ENCODE measurements at regions not wholly inside any gene's neighbourhood (a gene's known extent, or its start where the extent isn't known, plus 50 kb on each side); places are given as distances from the start of the nearest gene placed in this dataset.

DNA sequence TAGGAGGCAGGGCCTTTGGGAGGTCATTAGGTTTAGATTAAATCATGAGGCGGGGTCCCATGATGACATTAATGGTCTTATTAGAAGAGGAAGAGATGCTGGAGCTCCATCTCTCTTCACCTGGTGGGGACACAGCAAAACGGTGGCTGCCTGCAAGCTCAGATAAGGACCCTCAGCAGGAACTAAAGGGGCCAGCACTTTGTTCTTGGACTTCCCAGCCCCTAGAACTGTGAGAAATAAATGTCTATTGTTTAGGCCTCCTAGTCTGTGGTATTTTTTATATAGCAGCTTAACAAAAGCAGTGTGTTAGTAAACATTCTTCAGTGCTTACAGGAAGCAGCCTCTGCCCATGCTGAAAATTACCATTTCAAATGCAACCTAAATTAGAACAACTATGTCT, 157.6 kb downstream of the FOXA2 start (continued):
- TF ChIP-seq, protein P1, sequence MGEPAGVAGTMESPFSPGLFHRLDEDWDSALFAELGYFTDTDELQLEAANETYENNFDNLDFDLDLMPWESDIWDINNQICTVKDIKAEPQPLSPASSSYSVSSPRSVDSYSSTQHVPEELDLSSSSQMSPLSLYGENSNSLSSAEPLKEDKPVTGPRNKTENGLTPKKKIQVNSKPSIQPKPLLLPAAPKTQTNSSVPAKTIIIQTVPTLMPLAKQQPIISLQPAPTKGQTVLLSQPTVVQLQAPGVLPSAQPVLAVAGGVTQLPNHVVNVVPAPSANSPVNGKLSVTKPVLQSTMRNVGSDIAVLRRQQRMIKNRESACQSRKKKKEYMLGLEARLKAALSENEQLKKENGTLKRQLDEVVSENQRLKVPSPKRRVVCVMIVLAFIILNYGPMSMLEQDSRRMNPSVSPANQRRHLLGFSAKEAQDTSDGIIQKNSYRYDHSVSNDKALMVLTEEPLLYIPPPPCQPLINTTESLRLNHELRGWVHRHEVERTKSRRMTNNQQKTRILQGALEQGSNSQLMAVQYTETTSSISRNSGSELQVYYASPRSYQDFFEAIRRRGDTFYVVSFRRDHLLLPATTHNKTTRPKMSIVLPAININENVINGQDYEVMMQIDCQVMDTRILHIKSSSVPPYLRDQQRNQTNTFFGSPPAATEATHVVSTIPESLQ (CRISPR knock-in tag; IDR thresholded peaks at IDR 0.05): no peak
- TF ChIP-seq GRHL2 (CRISPR knock-in tag; IDR thresholded peaks at IDR 0.05; ENCODE audit: insufficient replicate concordance, severe bottlenecking): no peak
- no peak for TF ChIP-seq KAT7 (CRISPR knock-in tag; IDR thresholded peaks at IDR 0.05; ENCODE audit: borderline replicate concordance)
- TF ChIP-seq, protein P2, sequence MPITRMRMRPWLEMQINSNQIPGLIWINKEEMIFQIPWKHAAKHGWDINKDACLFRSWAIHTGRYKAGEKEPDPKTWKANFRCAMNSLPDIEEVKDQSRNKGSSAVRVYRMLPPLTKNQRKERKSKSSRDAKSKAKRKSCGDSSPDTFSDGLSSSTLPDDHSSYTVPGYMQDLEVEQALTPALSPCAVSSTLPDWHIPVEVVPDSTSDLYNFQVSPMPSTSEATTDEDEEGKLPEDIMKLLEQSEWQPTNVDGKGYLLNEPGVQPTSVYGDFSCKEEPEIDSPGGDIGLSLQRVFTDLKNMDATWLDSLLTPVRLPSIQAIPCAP (CRISPR knock-in tag; IDR thresholded peaks at IDR 0.05): no peak
- no peak for TF ChIP-seq NFYB (CRISPR knock-in tag; conservative IDR thresholded peaks at IDR 0.05; ENCODE audit: low read depth)
- TF ChIP-seq TEAD4 (CRISPR knock-in tag; IDR thresholded peaks at IDR 0.05): no peak

DNA sequence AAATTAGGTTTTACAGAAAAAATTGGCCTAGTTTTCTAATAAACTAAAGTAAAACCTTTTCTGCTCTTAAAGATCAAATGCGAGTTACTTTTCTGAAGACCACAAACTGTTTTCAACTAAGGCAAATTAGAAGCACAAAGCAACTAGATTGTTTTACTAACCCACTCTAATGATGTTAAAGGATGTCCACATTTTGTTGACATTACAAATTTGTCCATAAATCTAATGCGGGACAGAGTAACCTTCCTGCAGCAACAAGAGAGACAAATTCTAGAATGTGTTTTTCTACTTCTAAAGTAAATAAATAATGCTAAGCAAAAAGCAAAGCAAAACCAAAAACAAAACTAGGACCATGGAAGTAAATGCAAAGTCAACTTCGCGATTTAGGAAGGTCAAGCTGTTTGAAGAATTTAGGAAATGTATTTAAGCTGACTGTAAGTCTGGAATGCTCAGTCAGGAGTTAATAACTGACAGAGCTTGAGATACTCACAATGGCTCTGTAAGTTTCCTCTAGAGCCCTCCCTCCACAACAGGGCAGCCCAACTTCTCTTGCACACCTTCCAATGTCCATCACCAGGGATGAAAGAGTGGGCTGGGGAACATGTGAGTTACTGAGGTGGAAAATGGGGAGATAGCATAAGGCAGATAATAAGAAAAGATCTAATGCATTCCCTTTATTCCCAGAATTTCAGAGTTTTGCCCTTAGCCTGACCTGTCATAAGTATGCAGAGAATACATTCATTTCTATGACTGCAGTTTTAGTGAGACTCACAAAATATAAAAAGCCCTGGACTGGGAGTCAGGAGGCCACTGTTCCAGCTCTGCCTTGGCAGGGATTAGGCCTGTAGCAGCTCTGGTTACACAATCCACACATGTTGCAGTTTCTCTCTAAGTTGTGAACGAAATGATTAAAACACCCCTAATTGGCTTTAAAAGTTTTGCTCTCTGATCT, 158.8 kb downstream of the FOXA2 start:
- ChIA-PET POLR2A (no interaction called here), CTCF (no interaction called here)
- peaks cover 4% of the 10 kb centered on the region for H3K9me3 Mint-ChIP-seq
- H3K27me3 Mint-ChIP-seq (ENCODE audit: low read depth): peaks cover 94% of the 10 kb centered on the region
- peaks cover 16% of the 10 kb centered on the region for H3K4me1 Mint-ChIP-seq
- ATAC-seq (no peak), DNase-seq (ENCODE audit: low spot score) (no peak)
- TF ChIP-seq, protein P3, sequence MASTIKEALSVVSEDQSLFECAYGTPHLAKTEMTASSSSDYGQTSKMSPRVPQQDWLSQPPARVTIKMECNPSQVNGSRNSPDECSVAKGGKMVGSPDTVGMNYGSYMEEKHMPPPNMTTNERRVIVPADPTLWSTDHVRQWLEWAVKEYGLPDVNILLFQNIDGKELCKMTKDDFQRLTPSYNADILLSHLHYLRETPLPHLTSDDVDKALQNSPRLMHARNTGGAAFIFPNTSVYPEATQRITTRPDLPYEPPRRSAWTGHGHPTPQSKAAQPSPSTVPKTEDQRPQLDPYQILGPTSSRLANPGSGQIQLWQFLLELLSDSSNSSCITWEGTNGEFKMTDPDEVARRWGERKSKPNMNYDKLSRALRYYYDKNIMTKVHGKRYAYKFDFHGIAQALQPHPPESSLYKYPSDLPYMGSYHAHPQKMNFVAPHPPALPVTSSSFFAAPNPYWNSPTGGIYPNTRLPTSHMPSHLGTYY (CRISPR knock-in tag; IDR thresholded peaks at IDR 0.05): no peak
- TF ChIP-seq ZNF671 (CRISPR knock-in tag; IDR thresholded peaks at IDR 0.05) (no peak), MXD4 (CRISPR knock-in tag; IDR thresholded peaks at IDR 0.05; ENCODE audit: borderline replicate concordance) (no peak), NFYB (CRISPR knock-in tag; conservative IDR thresholded peaks at IDR 0.05; ENCODE audit: low read depth) (no peak), ATF1 (CRISPR knock-in tag; IDR thresholded peaks at IDR 0.05) (no peak), KAT7 (CRISPR knock-in tag; IDR thresholded peaks at IDR 0.05; ENCODE audit: borderline replicate concordance) (no peak), ZNF232 (CRISPR knock-in tag; IDR thresholded peaks at IDR 0.05) (no peak), JAZF1 (CRISPR knock-in tag; IDR thresholded peaks at IDR 0.05) (no peak), TP53 (CRISPR knock-in tag; IDR thresholded peaks at IDR 0.05) (no peak), NR2C2 (CRISPR knock-in tag; IDR thresholded peaks at IDR 0.05) (no peak), RELA (CRISPR knock-in tag; IDR thresholded peaks at IDR 0.05; ENCODE audit: borderline replicate concordance) (no peak)
- TF ChIP-seq, protein P4, sequence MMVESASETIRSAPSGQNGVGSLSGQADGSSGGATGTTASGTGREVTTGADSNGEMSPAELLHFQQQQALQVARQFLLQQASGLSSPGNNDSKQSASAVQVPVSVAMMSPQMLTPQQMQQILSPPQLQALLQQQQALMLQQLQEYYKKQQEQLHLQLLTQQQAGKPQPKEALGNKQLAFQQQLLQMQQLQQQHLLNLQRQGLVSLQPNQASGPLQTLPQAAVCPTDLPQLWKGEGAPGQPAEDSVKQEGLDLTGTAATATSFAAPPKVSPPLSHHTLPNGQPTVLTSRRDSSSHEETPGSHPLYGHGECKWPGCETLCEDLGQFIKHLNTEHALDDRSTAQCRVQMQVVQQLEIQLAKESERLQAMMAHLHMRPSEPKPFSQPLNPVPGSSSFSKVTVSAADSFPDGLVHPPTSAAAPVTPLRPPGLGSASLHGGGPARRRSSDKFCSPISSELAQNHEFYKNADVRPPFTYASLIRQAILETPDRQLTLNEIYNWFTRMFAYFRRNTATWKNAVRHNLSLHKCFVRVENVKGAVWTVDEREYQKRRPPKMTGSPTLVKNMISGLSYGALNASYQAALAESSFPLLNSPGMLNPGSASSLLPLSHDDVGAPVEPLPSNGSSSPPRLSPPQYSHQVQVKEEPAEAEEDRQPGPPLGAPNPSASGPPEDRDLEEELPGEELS (CRISPR knock-in tag; IDR thresholded peaks at IDR 0.05): no peak
- TF ChIP-seq, protein P5, sequence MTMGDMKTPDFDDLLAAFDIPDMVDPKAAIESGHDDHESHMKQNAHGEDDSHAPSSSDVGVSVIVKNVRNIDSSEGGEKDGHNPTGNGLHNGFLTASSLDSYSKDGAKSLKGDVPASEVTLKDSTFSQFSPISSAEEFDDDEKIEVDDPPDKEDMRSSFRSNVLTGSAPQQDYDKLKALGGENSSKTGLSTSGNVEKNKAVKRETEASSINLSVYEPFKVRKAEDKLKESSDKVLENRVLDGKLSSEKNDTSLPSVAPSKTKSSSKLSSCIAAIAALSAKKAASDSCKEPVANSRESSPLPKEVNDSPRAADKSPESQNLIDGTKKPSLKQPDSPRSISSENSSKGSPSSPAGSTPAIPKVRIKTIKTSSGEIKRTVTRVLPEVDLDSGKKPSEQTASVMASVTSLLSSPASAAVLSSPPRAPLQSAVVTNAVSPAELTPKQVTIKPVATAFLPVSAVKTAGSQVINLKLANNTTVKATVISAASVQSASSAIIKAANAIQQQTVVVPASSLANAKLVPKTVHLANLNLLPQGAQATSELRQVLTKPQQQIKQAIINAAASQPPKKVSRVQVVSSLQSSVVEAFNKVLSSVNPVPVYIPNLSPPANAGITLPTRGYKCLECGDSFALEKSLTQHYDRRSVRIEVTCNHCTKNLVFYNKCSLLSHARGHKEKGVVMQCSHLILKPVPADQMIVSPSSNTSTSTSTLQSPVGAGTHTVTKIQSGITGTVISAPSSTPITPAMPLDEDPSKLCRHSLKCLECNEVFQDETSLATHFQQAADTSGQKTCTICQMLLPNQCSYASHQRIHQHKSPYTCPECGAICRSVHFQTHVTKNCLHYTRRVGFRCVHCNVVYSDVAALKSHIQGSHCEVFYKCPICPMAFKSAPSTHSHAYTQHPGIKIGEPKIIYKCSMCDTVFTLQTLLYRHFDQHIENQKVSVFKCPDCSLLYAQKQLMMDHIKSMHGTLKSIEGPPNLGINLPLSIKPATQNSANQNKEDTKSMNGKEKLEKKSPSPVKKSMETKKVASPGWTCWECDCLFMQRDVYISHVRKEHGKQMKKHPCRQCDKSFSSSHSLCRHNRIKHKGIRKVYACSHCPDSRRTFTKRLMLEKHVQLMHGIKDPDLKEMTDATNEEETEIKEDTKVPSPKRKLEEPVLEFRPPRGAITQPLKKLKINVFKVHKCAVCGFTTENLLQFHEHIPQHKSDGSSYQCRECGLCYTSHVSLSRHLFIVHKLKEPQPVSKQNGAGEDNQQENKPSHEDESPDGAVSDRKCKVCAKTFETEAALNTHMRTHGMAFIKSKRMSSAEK (CRISPR knock-in tag; IDR thresholded peaks at IDR 0.05; ENCODE audit: borderline replicate concordance): no peak
- TF ChIP-seq, protein P6, sequence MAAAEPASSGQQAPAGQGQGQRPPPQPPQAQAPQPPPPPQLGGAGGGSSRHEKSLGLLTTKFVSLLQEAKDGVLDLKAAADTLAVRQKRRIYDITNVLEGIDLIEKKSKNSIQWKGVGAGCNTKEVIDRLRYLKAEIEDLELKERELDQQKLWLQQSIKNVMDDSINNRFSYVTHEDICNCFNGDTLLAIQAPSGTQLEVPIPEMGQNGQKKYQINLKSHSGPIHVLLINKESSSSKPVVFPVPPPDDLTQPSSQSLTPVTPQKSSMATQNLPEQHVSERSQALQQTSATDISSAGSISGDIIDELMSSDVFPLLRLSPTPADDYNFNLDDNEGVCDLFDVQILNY (CRISPR knock-in tag; IDR thresholded peaks at IDR 0.05): no peak
- H3K27ac Mint-ChIP-seq: no peak overlapping the region
- H3K36me3 Mint-ChIP-seq: no peaks in the 10 kb centered on the region; the same call in 1 of the 2 replicates
- H3K4me3 Mint-ChIP-seq: no peak overlapping the region
